Thyroid gland (tissue), 4 donors: ENCODE measurements at regions not wholly inside any gene's neighbourhood (a gene's known extent, or its start where the extent isn't known, plus 50 kb on each side); places are given as distances from the start of the nearest gene placed in this dataset.

ENCODE experiments used
- POLR2A ChIP-seq, 2 donors: fragments of 450-650 bp; IDR thresholded peaks; one replicate each; pipeline ENCODE4 v1.6.1; 2017; ENCODE audit warnings: antibody characterized with exemption in 2 of 2, mild to moderate bottlenecking in 2 of 2, moderate library complexity in 1 of 2
- TF ChIP-seq, protein P1 (sequence below), 6 experiments: fragments of 200-600 bp in 3 of 6; fragments of 450-650 bp in 3 of 6; sonication (generic) in 3 of 6; IDR thresholded peaks; one replicate each; pipeline ENCODE4 v1.5.1; 2016 to 2019; ENCODE audit warnings: antibody characterized with exemption in 6 of 6, mild to moderate bottlenecking in 2 of 6, inconsistent platforms in 1 of 6, moderate library complexity in 1 of 6

- TF ChIP-seq, protein P1, sequence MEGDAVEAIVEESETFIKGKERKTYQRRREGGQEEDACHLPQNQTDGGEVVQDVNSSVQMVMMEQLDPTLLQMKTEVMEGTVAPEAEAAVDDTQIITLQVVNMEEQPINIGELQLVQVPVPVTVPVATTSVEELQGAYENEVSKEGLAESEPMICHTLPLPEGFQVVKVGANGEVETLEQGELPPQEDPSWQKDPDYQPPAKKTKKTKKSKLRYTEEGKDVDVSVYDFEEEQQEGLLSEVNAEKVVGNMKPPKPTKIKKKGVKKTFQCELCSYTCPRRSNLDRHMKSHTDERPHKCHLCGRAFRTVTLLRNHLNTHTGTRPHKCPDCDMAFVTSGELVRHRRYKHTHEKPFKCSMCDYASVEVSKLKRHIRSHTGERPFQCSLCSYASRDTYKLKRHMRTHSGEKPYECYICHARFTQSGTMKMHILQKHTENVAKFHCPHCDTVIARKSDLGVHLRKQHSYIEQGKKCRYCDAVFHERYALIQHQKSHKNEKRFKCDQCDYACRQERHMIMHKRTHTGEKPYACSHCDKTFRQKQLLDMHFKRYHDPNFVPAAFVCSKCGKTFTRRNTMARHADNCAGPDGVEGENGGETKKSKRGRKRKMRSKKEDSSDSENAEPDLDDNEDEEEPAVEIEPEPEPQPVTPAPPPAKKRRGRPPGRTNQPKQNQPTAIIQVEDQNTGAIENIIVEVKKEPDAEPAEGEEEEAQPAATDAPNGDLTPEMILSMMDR (IDR thresholded peaks at IDR 0.05), result no peak
- no peak for TF ChIP-seq POLR2A (IDR thresholded peaks at IDR 0.05)
Measured at GRCh38 chr1:78231477-78231876, 185.7 kb downstream of the GIPC2 start.
